ENCODE measurements at regions not wholly inside any gene's neighbourhood (a gene's known extent, or its start where the extent isn't known, plus 50 kb on each side); places are given as distances from the start of the nearest gene placed in this dataset.
"Not testable (repeated sequence)": the region's sequence is repeated elsewhere in the genome, so short reads cannot be mapped to it uniquely, and the experiment has no call there.

DNA sequence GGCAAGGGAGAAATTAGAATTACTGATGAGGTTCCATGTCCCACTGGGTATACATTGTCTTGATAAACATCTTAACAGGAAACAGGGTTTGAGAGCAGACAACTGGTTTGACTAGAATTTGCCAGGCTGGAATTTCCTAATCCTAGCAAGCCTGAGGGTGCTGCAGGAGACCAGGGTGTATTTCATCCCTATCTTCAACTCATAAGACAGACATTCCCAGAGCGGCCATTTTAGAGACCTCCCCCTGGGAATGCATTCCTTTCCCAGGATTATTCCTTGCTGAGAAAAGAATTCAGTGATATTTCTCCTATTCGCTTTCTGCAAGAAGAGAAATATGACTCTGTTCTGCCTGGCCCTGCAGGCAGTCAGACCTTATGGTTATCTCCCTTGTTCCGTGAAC, 859.3 kb upstream of the GBE1 start:
- DNase-seq (ENCODE audit: low read depth, low spot score), result not testable (repeated sequence)

GRCh38 chr3:82618594-82618993, 857.1 kb upstream of the GBE1 start:
- DNase-seq (ENCODE audit: low read depth, low spot score), result no peak

DNA sequence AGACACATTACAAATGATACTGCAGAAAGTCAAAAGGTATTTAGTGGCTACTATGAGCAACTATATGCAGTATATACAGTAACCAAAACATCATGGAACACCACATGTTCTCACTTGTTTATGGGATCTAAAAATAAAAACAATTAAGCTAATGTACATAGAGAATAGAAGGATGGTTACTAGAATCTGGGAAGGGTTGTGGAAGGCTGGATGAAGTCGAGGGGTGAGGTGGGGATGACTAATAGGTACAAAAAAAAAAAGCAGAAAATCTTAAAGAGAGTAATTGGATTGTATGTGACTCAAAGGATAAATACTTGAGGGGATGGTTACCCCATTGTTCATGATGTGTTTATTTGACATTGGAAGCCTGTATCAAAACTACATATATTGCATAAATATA, 848.8 kb upstream of the GBE1 start:
- no peak for DNase-seq (ENCODE audit: low read depth, low spot score)

GRCh38 chr3:82607391-82607790, 845.9 kb upstream of the GBE1 start:
- DNase-seq (ENCODE audit: low read depth, low spot score), result no peak

- DNase-seq (ENCODE audit: low read depth, low spot score), result no peak
These were observed 835.4 kb upstream of the GBE1 start for GRCh38 chr3:82596805-82597204.

DNA sequence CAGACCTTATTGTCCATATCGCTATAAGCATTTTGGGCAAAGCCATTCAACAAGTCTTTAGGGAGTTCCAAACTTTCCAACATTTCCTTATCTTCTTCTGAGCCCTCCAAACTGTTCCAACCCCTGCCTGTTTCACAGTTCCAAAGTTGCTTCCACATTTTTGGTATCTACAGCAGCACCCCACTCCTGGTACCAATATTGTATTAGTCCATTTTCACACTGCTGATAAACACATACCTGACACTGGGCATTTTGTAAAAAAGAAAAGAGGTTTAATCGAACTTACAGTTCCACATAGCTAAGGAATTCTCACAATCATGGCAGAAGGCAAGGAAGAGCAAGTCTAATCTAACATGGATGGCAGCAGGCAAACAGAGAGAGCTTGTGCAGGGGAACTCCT, 834.1 kb upstream of the GBE1 start:
- DNase-seq (ENCODE audit: low read depth, low spot score), result no peak

DNA sequence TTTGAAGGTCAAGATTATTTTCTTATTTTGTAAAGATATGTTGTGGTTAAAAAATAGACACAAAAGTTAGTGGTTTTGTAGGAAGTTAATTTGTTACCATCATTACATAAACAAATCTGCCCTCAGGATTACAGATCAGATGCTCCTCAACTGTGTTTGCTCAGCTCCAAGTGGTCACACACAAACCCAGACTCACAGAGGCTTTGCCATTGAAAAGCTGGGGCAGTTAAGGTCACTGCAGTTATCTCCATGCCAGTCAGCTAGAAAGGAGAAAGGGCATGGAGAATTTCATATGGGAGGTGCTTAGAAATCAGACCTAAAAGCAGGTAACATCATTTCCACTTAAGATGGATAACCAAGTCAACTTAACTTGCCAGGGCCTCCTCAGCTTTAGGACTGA, 825.7 kb upstream of the GBE1 start:
- DNase-seq (ENCODE audit: low read depth, low spot score), result no peak

- no peak for DNase-seq (ENCODE audit: low read depth, low spot score)
These were observed 825.0 kb upstream of the GBE1 start for GRCh38 chr3:82586414-82586813.

DNA sequence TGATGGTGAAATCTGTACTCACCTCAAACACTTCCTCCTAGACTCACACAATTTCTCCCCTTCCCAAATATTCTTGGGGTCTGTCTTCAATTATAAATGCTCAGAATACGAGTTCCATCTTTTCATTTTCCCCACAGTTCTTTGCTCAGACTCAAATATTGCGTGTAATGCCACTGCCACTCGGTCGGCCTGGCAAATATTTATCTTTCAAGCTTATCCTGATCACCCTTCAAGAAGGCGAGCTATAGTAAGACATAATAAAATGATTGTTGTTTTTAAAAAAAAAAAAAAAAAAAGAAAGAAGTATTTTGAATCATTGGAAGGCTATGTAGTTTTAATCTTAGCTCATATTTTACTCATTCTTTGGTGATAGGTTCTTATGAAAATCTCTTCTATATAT, 824.6 kb upstream of the GBE1 start:
- not testable (repeated sequence) for DNase-seq (ENCODE audit: low read depth, low spot score)

- not testable (repeated sequence) for DNase-seq (ENCODE audit: low read depth, low spot score)
These were observed 824.1 kb upstream of the GBE1 start for GRCh38 chr3:82585591-82585990.

- DNase-seq (ENCODE audit: low read depth, low spot score), result not testable (repeated sequence)
These were observed 823.4 kb upstream of the GBE1 start for GRCh38 chr3:82584861-82585260.

- not testable (repeated sequence) for DNase-seq (ENCODE audit: low read depth, low spot score)
These were observed 823.0 kb upstream of the GBE1 start for GRCh38 chr3:82584415-82584814.

GRCh38 chr3:82581350-82581749, 819.9 kb upstream of the GBE1 start:
- DNase-seq (ENCODE audit: low read depth, low spot score), result no peak

DNA sequence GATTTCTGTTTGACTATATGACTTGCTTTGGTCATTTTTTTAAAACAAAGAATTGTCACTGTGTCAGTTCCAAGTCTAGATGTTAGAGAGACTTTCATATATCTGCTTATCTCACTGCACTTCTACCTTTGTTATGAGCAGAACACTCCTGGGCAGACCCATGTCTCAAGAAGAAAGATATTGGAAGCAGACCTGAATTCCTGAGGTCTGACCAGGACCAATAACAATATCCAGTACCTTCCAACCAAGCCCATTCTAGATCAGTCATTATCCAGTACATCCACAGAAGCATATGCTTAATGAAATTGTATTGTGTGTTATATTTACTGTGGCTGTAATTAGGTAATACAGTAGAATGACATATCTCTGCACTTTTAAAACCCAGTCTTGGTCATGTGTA, 811.3 kb upstream of the GBE1 start:
- no peak for DNase-seq (ENCODE audit: low read depth, low spot score)

DNA sequence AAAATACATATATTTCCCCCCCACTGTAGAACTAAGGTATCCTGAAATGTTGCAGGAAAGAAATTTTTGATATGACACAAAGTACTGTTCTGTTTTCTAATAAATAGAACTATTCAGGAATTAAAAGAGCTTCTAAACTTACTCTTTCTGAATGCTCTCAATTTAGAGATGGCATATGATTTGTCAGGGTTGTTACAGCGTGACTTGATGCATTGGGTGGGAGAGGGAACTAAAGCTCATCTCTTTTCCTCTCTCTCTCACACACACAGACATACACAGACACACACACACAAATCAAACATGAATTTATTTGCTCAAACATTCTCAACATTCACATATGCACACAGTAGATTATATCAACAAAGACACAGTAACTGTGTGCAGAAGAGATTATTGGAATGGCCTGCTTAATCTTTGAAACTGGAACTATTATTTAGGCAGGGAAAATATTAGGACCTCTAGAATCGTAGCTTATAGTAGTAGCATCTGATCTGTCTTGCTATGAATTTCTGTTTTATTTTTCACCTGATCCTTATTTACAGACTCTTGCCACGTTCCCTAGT, 807.4 kb upstream of the GBE1 start:
- no peak for DNase-seq (ENCODE audit: low read depth, low spot score)

DNA sequence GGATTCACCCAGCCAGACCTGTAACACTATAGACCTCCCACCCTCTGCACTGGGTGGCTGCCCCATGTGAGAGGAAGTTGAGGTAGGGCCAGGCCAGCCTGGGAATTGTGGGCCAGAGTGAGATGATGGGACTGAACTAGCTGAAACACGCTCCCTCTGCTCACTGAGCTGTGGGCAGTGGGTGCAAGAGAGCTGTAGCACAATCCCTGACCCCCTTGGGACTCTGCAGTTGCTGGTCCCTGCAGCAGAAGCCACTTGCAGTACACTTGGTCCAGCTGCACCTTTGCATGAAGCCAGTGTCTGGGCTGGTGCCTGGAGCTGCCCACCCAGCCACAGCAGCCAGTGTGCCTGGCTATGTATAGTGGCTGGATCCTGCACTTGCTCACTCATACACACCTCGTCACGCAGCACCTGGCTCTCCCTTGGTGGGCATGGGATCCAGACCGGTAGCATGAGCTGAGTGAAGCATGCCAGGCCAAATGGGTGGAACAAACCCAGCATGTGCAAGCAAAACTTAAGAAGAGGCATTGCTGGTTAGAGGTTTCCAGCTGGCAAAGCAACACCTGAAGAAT, 805.7 kb upstream of the GBE1 start:
- DNase-seq (ENCODE audit: low read depth, low spot score), result no peak

GRCh38 chr3:82562896-82563295, 801.5 kb upstream of the GBE1 start:
- DNase-seq (ENCODE audit: low read depth, low spot score), result no peak

DNA sequence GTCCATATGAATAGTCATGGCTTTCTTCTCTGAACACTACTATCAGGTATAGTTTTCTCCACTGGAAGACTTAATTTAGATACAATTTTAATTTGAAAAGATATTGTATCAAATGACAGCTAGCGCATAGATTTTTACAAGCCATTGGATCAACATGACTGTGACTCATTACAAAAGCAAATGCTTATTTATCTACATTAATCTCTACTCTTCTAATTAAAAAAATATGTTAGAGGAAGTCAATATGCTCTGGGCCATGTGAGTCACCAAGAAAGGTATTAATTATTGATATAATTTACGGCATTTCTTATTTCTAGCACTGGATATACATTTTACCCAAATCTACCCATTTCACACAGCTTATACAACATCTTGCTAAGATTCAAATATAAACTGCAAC, 800.3 kb upstream of the GBE1 start:
- DNase-seq (ENCODE audit: low read depth, low spot score), result no peak

DNA sequence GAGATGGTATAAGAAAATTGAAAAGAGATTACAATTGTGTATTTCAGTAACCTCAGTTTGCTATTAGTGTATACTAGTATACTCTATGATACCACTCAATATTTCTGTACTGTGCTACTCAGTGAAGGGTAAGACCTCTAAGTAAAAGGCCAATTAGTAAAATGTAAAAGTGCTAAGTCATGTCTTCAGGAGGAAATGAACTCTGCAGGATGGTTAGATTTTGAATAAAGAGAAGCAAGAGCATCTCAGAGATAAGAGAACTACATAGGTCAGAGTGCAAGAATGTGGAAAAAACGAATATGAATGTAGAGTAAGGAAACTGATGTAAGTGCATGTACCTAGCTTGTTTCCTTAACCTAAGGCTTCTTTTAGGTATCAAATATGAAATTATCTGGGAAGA, 796.6 kb upstream of the GBE1 start:
- no peak for DNase-seq (ENCODE audit: low read depth, low spot score)

- no peak for DNase-seq (ENCODE audit: low read depth, low spot score)
These were observed 794.7 kb upstream of the GBE1 start for GRCh38 chr3:82556113-82556512.

DNA sequence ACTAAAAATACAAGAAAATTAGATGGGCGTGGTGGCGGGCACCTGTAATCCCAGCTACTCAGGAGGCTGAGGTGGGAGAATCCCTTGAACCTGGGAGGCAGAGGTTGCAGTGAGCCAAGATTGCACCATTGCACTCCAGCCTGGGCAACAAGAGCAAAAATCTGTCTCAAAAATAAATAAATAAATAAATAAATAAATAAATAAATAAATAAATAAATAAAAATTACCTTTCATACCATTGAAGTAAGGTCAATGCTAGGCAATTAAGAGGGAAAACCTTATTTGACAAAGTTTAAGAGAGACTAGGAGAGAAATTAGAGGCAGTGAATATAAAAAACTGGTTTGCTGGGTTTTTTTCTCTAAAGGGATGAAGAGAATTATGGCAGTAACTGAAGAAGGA, 781.1 kb upstream of the GBE1 start:
- not testable (repeated sequence) for DNase-seq (ENCODE audit: low read depth, low spot score)

- no peak for DNase-seq (ENCODE audit: low read depth, low spot score)
These were observed 760.2 kb upstream of the GBE1 start for GRCh38 chr3:82521657-82522056.

DNA sequence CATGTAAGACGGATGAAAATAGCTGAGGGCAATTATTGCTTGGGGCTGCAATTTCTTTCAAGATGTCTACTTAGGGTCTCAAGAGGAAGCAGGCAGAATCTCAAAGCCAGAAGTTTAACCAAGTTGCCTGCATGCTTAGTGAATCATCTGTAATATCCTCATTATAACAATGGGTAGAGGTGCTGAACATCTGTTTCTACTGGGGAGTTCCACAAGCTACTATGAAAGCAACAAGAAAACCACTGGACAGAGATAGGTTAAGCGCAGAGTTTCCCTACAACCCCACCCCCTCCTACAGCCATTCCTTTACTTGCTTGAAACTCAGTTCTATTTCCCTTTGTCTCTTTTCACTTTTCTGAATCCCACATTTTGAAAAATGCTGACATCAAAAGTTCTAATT, 759.4 kb upstream of the GBE1 start:
- no peak for DNase-seq (ENCODE audit: low read depth, low spot score)

DNA sequence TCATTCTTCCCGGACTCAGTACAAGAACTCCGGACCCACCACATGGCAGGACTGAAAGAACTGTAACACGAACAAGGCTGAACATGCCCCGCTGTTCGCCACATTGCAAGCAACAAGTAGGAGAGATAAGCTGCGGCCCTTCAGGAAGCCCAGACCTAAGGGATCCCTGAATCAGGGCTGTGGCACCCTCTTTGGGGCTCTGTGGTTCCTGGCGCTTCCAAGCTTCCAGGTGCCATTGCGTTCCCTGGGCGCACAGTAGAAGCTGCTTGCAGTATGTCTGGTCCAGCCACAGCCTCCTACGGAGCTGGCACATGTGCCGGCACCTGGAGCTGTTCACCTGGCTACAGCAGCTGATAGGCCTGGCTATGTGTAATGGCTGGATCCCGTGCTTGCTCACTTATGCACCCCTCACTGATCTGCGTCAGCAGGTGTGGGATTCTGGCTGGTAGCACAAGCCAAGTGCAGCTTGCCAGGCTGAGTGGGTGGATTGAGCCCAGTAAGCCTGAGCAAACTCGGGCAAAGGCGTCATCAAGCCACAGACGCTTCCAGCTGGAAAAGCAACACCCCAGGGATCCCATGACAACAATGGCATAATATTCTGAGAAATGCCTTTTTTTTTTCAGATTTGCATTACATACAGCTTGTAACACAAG, 748.6 kb upstream of the GBE1 start:
- DNase-seq (ENCODE audit: low read depth, low spot score), result no peak

Measured in brain pericyte (primary cell).